ENCODE measurements at regions not wholly inside any gene's neighbourhood (a gene's known extent, or its start where the extent isn't known, plus 50 kb on each side); places are given as distances from the start of the nearest gene placed in this dataset.

DNA sequence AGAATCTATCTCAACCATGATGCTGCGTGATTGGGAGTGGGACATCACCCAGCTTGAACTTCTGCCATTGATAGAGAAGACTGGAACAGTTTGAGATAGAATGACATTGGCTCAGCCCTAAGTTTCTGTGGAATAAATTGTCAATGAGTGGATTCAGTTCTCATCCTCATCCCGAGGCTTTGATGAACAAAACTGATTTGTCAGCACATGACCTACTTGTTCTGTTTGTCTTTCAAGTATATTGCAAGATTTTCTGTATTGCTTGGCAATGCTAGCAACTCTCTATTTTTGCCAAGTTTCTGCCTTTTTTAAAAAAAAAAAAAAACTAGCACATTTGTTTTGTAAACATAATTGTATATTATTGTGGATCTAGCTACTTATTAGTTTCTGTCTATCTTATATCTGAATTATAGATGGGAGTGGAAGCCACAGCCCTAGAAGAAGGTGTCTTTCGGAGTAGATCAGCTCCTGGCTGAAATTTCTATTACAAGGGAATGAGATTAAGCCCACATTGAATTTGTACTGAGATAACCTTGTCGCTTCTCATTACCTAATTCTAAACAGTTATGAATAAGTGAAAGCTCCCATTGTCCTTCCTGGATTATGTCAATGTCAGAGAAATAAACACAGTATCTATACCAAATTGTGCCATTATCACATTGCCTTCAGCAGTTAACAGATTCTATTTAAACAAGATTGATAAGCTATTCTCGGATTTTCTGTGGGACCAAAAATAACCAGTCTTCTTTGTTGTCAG lies 166.1 kb downstream of the TNFSF13B start:
- DNase-seq (ENCODE audit: low read depth in 2 of 3, low spot score in 1 of 3) = no peak

DNA sequence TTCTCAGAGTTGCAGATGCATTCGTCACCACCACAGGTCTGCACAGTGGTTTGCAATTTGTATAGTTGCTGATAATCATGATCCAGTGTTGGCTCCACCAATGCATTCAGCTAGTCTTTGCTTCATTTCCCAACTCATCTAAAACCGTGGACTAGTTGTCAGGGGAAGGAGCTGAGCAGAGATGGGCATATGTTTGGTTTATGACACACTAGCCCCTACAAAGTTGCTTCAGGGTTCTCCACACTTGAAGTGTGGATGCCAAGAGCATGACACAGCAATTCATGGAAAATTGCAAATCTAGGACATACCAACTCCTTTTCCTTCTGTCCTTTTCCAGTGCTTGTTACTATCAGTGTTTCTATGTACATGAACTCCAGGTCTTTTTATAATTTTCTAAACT lies 168.0 kb downstream of the TNFSF13B start:
- no peak for DNase-seq (ENCODE audit: low read depth in 2 of 3, low spot score in 1 of 3)

DNA sequence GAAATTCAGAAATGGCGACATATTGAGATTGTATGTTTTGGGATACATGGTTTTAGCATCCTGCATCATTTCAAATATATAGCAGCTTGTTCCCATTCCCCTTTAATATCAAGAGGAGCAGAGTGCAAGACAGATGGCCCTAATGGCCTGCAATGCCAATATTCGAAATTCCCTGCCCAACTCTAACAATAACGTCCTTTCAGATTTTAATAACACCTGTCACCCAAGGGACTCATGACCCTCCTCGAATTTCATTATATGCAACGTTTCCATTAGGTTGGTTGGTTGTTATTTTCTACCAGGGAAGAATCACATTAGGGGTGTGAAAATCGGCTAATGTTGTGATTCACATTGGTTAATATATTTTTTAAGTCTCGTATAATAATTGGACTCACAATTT lies 170.0 kb downstream of the TNFSF13B start:
- DNase-seq (ENCODE audit: low read depth in 2 of 3, low spot score in 1 of 3) = no peak

DNA sequence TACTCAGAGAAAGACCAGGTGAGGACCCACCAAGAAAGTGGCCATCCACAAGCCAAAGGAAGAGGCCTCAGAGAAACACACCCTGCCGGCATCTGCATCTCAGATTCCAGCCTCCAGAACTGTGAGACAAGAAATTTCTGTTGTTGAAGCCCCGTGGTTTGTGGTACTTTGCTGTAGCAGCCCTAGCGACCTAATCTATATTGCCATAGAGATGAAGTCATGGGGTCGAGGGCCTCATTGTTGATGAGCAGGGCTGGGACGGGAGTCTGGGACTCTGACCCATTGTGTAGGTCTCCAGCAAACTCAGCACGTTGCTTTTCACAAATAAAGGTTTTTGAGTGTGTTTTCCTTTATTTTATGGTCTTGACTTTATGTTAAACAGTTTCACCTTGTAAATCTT lies 174.9 kb downstream of the TNFSF13B start:
- DNase-seq (ENCODE audit: low read depth in 2 of 3, low spot score in 1 of 3) = no peak

DNA sequence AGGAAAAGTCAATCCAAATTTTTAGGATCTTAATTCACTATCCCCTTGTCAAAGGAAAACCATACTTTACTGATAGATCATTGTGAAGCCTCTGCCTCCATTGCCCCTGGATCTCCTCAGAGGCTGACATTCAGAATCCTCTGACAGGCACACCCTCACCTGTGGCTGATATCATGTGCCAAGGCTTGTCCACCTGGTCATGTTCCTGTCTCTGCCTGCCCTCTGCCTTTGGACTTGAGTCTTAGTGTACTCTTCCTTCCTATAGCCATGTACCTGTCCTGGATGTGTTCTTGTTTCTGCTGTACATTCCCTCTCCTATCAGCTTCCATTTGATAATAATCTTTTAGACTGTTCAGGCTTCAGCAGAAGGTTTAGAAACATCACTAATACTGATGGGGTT lies 179.4 kb downstream of the TNFSF13B start:
- no peak for DNase-seq (ENCODE audit: low read depth in 2 of 3, low spot score in 1 of 3)

DNA sequence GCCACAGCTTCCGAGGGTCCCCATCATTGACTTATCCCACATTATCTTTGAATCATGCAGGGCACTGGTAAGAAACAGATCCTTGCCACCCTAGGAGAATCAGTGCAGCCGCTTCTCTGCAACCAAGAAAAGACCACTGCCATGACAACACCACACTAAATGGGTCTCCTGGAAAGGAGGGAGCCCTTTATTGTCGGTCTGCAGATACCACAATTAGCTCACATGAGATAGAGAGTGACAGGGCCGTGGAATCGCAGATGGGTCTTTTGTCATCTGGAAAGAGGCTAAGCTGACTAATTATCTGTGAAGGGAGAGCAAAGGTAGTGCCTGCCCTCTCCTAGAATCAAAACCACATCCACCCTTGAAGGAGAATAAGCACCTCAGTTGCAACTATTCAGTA lies 178.3 kb upstream of the MYO16 start:
- no peak for DNase-seq (ENCODE audit: low read depth in 2 of 3, low spot score in 1 of 3)

DNA sequence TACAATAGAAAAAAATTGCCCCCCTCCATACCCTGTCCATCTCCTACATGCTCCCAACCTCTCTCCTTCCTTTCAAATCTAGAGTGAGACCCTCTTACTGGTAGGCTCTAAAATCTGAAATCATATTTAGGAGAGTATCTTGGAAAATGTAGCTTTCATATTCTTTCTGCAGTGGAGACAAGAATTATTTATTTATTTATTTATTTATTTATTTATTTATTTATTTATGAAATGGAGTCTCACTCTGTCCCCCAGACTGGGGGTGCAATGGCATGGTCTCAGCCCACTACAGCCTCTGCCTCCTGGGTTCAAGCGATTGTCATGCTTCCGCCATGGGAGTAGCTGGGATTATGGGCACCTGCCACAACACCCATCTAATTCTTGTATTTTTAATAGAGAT lies 174.1 kb upstream of the MYO16 start:
- DNase-seq (ENCODE audit: low read depth in 2 of 3, low spot score in 1 of 3) = no peak

DNA sequence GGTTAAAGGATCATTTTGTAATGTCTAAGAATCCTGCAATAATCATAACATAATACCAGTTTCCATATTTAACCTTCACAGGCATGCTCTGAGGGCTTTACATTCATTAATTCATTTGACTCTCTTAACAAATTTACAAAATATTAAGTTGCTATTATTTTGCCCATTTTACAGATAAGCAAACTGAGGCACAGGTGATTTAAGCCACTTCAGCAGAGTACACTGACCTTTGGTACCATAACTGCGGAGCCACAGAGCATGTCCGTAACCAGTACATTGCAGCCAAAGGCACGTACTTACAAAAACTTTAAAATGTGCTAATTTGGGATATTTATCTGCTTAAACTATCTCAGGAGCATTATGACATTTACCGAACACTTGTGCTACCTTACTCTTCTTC lies 169.4 kb upstream of the MYO16 start:
- no peak for DNase-seq (ENCODE audit: low read depth in 2 of 3, low spot score in 1 of 3)

DNA sequence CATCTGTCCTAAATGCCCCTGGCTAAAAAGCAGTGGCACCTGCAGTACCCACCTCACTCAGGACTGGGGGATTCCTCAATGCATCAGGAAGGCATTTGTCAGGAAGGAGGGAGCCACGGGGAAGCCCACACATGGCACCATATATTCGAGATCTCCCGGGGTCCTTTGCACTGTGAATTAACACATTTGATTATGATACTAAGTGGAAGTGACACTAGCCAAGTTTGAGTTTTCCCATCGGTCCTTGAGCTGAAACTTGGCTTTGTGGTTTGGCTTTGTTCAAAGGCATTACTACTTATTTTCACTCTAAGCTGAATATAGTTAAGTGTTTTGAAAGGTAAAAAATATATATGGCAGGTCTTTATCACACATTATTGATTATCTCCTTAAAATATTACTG lies 168.7 kb upstream of the MYO16 start:
- DNase-seq (ENCODE audit: low read depth in 2 of 3, low spot score in 1 of 3) = no peak

DNA sequence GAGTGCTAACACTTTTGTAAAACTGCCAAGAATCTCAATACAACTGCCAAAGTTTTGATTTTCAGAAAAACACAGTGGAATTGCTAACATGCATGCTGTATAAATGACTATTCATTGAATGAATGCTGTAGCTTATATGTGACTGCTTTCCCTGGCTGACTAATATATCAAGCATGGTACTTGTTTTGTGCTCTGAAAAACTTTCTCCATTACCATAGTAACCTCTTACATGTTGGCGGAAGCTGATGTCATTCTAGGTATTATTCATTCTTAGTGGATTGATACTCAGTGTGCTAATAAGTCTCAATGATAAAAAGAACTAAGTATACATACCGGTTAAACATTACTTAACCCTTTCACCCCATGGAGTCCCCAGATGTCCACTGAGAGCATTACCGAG lies 166.1 kb upstream of the MYO16 start:
- DNase-seq (ENCODE audit: low read depth in 2 of 3, low spot score in 1 of 3) = no peak

DNA sequence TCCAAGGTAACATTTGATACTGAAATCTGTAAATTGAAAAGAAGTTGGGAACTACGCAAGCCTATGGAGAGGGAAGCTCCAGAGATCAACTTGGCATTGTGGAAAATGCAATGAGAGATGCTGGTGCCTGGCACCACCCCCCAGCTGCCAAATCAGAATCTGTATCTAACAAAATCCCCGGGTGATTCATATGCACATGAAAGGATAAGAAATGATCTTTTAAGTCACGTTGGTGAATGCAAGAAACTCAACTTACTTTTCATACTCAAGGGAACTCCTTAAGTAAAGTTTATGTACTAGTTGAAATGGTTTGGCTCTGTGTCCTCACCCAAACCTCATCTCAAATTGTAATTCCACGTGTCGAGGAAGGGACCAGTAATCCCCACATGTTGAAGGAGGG lies 158.5 kb upstream of the MYO16 start:
- DNase-seq (ENCODE audit: low read depth in 2 of 3, low spot score in 1 of 3) = no peak

DNA sequence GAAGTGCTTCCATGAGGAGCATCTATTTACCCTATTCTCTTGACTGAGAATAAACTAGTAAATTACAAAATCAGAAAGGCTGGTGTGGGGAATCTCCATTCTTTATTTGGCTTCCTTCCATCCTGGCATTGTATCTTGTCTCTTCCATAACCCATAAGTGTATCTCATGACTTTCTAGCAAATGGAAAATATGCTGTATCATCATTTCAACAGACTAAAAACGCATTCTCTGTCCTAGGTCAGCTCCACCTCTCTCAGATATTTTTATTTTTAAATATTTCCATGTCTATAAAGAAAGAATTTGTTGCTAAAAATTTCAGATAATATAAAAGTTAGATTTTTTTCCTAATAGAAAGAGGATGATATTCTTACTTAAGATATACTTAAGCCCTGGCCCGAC lies 154.2 kb upstream of the MYO16 start:
- DNase-seq (ENCODE audit: low read depth in 2 of 3, low spot score in 1 of 3) = no peak

DNA sequence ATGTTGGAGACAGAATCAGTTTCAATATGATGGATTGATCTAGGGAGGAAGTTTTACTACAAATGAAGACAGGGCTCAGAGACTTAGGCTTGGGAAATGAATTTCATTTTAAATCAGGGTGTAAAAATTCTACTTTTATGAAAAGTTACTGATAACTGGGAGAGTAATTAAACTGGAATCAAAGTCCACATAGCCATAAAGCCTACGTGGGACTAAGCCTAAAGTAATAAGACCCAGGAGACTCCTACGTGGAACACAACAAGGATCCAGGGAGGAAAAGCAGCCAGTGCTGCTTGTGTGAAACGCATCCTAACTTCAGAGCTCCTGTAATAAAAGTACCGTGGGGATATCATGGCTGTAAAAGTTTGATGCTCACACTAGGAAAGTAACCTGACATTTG lies 152.0 kb upstream of the MYO16 start:
- no peak for DNase-seq (ENCODE audit: low read depth in 2 of 3, low spot score in 1 of 3)

DNA sequence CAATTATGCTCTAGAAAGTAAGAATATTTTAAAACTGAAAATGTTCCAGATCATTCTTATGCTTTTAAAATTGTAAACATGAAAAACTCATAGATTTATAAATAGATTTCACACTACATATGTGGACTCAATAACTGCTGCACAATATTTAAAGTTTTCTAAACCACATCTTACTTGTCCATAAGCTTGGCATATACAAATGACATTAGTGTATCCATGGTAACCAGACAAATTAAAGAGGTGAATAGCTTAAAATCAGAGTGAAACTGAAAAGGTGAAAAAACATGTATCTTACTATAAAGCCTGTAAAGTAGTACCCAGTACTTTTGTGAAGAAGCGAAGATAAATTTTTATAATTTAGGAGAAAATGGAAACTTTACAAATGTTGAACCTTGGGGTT lies 151.2 kb upstream of the MYO16 start:
- no peak for DNase-seq (ENCODE audit: low read depth in 2 of 3, low spot score in 1 of 3)

DNA sequence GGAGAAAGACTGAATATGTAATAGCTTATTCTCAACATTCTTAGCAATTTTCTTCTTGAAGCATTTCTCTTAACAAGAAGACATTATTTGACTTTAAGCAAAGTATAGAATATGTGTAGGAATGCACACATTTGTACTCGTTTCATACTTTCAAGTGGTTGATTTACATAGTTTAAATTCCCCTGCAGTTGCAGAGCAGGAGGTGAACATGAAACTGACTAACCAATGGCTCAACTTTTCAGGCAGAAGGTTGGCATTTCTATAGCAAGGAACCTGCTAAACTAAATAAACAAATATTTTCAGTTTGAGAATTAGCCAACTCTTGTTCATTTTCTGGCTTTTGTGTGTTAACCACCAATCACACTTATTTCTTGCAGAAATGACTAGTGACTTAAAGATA lies 145.4 kb upstream of the MYO16 start:
- DNase-seq (ENCODE audit: low read depth in 2 of 3, low spot score in 1 of 3) = no peak

DNA sequence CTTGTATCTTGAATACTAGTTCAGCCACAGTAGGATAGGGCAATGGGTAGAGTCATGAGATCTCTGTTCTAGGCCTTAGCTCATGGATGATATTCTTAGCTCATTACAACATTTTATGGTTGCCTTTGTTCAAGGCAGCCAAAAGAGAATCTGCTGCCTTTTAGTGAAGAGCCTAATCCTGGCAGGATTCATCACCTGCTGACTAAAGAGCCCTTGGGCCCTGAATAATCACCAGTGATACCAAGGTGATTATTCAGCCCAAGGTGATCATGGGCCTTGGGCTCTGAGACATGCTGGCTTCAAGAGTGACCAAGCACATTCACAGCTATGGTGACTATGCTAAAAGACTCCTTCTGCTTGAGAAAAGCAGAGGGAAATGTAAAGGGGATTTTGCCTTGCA lies 143.3 kb upstream of the MYO16 start:
- DNase-seq (ENCODE audit: low read depth in 2 of 3, low spot score in 1 of 3) = no peak

DNA sequence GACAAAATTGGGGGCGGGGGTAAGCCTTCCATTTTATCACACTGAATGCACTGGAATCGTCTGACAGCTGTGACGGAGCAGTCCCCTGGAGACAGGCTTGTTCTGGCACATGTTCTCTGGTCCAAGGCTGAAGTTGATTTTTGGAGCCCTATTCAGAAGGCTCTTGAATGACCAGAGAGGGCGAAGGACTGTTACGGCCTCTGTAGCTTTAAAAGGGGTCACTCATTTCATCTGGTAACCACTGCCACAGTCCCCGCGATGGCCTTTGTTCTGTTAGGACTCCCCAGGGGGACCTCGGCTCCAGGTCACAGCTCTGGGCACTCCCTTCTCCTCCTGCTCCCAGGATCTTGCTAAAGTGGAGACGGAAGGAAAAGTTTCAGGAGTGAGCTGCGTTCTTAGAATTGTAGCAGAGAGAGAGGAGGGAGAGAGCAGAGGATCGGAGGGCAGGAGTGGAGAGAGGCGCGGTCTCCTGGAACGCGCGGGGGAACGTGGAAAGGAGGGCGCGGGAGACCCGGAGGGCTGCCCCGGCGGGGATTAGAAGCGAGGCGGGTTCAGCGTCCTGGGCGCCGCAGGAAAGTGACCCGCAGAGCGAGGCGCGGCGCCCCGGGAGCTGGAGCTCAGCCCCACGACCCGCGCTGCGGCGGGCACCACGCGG lies 134.3 kb upstream of the MYO16 start:
- DNase-seq (ENCODE audit: low read depth in 2 of 3, low spot score in 1 of 3) = no peak

DNA sequence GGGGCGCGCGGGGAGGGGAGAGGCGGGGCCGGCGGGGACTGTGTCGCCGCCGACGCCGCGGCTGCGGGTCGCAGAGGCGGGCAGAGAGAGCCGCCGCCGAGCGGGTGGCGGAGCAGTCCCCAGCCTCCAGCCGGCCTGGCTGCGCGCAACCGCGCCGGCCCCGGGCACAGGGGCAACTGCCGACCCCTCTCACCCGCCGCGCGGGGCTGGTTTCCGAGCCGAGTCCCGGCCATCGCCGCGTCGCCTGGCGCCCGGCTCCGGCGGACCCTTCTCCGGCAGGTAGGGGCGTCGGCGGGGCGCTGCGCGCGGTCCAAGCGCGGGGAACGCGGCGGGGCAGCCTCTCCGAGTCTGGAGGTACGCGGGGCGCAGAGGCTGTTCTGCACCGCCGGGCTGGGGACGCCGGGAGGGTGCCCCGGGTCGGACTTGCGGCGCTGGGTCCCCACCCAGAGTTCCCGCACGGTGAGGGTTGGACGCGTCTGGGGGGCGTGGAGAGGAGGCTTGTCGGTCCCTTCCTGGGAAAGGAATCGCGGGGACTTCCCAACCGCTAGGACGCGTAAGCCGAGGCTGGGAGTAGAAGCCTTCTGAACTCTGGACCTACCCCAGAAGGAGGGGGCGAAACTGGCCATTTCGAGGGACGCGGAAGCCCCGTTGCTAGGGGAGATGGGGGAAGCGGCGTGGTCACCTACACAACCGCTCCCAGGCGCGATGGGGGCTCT lies 133.6 kb upstream of the MYO16 start:
- DNase-seq (ENCODE audit: low read depth in 2 of 3, low spot score in 1 of 3) = no peak

DNA sequence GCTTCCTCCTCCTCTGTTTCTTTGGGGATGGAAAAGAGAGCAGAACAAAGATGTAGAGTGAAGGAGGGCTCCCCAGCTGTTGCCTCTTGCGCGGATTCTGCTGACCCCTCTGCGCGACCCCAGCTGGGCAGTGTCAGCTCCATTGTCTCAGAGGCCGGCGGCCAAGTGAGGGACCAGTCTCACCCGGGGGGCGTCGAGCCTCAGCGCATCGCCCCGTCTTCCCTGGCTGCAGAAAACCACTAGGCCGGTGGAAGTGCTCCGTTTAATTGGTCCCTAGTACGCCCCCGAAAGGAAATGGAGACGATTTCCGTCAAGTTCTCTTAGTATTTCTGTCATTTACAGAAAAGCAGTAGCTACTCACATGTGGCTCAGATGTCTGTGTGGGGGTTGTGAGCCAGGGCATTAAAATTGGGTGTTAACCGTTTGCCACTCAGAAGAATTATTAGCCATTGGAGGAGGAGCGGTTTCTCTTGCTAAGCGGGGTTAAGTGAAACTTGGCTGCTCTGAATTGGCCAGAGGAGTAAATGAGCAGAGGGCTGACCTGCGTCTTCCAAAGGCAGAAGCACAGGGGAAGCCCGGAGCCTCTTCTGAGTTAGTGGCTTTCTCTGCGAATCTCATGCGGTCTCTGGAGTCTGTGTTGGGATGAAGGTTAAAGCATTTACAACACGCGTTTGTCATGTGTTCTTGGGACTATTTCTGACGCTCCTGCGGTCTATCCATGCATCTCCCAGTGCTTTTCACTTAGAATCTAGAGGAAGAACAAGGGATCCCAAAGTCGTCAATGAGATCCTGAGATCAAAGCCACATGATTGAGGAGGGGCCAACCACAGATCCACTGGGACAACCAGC lies 132.8 kb upstream of the MYO16 start:
- DNase-seq (ENCODE audit: low read depth in 2 of 3, low spot score in 1 of 3) = peak in 1 of 3 donors; percentile 12

DNA sequence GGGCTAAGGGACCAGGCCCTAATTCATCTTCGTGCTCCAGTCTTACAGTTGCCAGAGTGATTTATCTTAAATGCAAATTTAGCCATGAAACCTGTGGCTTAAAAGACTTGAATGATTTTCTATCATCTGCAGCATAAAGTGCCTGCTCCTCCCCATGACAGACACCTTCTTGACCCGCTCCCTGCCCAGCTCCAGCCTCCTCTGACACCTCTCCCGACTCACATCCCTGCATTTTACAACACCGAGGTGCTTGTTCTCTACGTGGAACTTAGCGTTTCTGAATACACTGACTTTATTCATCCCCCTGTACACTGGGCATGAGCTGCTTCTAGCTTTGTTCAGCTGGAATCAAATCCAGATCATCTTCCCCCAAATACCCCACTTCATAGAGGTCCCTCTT lies 128.7 kb upstream of the MYO16 start:
- no peak for DNase-seq (ENCODE audit: low read depth in 2 of 3, low spot score in 1 of 3)

DNA sequence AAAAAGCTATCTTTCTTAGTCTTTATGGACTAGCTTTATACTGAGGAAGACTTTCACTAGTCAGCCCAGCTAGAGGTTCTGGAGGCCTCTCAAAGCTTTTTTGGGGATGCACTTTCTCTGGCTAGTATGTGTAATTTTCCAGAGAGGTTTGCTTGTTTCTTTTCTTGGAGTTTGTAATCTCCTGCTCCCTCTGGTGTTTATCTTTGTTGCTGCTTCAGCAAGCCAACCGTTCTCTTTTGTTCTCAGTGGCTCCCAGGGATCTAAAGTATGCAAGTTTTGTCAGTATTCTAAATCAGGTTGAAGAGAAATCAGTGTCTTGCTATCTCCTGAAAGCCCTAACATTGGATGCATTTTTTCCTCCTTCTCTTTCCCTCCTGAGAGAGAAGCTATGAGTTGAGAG lies 121.1 kb upstream of the MYO16 start:
- no peak for DNase-seq (ENCODE audit: low read depth in 2 of 3, low spot score in 1 of 3)

DNA sequence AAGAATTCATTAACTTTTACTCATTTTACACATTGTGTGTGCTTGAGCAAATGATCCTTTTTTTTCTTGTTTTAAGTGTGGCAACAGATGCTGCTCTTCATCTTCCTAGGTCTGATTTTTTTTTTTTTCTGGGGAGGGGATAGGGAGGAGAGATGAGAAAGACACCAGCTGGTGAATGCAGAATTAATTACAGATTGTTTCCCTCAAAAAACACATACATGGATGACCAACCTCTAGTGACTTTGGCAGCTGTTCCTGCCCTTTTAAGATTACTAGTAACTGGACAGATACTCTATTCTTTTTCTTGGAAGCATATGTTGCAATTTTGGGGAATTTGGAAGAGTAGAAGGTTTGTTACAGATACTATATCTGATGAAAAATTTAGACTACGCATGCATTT lies 103.6 kb upstream of the MYO16 start:
- DNase-seq (ENCODE audit: low read depth in 2 of 3, low spot score in 1 of 3) = no peak

Data from stimulated activated CD4-positive, alpha-beta T cell treated with anti-CD3 and anti-CD28 coated beads, Interleukin-12 subunit alpha, Interleukin-12 subunit beta, amount 100 ng/mL, for 48 hours (primary cell).